AG09319 (cell line): ENCODE measurements at regions not wholly inside any gene's neighbourhood (a gene's known extent, or its start where the extent isn't known, plus 50 kb on each side); places are given as distances from the start of the nearest gene placed in this dataset.

Experiments used
- DNase-seq: peaks from one replicate; pipeline ENCODE4 v3.0.0-alpha.2; 2010; ENCODE audit warnings: low read depth; ENCODE audit errors: extremely low read depth
- TF ChIP-seq, protein P1 (sequence below): IDR thresholded peaks from 2 replicates; pipeline ENCODE4 v1.5.1; 2011; ENCODE audit warnings: low read depth, mild to moderate bottlenecking, inconsistent platforms, low read length, moderate library complexity

DNA sequence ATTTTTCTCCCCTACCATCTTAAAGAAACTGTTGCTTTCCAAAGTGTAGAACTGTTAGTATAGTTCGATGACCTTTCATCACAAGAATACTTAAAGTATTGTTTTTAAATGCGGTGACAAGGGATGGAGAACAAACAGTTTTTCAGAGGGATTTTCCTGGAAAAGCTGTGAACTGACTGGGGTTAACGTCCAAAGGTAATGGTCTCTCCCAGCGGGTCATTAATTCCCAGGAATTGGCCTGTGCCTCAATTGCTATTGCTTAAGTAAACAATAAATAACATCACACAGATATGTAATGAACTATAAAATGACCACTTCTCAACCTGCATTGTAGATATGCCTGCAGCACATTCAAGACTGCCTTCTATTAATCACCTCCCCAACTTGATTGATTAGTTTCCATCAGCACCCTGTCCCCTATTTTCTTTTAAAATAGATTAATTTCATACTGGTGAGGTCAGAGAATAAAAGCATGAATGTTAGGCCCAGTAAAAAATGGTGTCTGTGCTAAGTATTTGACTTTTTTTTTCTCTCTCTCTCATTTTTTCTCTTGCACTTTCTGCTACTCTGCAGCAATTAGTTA lies 268.2 kb downstream of the SAMD5 start:
- no peak for DNase-seq

DNA sequence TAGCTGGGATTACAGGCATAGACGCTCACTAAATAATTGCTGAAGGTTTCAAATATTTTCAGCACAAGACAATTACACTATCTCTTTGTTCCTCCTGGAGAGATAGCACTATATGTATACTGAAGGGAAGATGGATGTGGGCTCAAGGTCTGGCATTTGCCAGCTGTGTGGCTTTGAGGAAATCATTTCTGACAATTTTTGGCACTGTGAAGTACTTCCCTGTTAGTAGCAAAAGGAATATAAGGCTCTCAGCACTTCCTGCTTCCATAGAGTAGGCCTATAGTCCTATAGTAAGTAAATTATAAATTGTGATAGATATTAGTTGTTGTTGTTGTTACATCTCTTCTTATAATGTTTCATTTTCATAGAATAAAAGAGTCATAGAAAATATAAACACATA lies 271.1 kb downstream of the SAMD5 start:
- TF ChIP-seq, protein P1, sequence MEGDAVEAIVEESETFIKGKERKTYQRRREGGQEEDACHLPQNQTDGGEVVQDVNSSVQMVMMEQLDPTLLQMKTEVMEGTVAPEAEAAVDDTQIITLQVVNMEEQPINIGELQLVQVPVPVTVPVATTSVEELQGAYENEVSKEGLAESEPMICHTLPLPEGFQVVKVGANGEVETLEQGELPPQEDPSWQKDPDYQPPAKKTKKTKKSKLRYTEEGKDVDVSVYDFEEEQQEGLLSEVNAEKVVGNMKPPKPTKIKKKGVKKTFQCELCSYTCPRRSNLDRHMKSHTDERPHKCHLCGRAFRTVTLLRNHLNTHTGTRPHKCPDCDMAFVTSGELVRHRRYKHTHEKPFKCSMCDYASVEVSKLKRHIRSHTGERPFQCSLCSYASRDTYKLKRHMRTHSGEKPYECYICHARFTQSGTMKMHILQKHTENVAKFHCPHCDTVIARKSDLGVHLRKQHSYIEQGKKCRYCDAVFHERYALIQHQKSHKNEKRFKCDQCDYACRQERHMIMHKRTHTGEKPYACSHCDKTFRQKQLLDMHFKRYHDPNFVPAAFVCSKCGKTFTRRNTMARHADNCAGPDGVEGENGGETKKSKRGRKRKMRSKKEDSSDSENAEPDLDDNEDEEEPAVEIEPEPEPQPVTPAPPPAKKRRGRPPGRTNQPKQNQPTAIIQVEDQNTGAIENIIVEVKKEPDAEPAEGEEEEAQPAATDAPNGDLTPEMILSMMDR: no peak
- no peak for DNase-seq

More for the DNA sequence above, 268.2 kb downstream of the SAMD5 start:
- TF ChIP-seq, protein P1: no peak

DNA sequence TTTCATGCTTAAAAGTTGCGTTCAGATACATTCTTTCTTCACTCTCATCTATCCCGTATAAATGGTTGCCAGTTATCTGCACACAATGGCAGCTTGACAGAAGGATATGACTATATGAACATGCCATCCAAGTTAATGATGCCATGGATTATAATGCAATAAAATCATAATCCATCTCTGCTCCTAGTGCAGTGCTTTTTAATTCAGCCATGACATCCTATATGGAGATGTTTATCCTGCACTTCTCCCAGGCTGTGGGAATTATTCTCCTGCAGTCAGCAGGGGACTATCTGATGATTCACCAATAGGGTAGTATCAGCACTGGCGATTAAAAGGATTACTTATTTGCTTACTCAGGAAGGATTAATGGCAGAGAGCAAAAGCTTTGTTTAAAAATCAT lies 273.8 kb downstream of the SAMD5 start:
- TF ChIP-seq, protein P1: no peak
- no peak for DNase-seq

DNA sequence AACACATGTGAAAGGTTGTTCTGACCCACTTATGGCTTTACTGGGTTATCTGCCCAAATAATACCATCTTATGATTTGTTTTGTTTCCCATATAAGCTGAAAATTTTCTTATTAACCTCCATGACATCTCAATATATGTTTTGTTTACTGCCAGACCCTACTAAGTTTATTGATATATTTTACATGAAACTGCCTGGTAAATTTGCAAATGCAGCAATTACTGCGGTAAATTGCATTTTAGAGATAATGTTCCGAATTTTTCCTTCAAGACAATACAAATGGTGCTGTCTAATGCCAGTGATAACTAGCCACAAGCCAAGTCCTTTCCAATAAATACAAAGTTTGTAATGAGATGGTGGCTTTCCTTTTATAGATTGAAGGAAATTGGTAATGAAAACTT lies 275.9 kb downstream of the SAMD5 start:
- TF ChIP-seq, protein P1: no peak
- no peak for DNase-seq

DNA sequence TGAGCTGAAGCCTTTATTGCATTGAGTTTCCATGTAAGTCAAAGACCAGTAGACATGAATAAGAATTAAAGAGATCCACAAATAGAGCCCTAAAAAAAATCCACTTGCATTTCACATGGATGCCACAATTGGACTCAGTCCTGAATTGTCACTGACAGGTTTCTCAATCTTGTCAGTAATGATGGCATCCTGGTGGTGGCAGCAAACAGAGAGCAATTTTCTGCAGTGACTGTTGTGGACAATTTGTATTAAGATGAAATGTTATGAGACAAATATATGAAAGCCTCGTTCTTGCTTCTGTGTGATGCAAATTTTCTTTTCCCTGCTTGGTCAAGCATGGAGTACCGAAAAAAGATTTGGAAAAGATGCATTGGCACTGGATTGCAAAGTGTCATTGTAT lies 278.9 kb downstream of the SAMD5 start:
- DNase-seq: no peak
- TF ChIP-seq, protein P1: no peak

DNA sequence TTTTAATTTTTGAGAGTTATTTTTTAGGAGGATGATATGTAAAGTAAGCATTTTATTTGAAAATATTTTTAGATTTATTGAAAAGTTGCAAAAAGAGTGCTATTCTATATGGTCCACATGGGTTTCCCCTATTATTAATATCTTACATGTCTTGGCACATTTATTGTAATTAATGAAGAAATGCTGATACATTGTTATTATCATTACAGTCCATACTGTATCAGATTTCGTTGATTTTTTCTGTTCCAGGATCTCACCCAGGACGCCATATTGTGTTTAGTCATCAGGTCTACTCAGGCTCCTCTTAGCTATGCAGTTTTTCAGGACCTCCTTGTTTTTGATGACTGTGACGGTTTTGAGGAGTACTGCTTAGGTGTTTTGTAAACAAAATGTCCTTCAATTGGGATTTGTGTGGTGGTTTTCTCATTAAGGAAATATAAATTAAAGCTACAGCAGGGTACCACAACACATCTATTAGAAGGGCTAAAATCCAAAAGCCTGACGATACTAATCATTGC lies 281.0 kb downstream of the SAMD5 start:
- no peak for DNase-seq
- TF ChIP-seq, protein P1: no peak

- TF ChIP-seq, protein P1: no peak
- DNase-seq: no peak
Observed at GRCh38 chr6:147793871-147794643, 285.6 kb downstream of the SAMD5 start.
